ENCODE measurements at regions not wholly inside any gene's neighbourhood (a gene's known extent, or its start where the extent isn't known, plus 50 kb on each side); places are given as distances from the start of the nearest gene placed in this dataset.

DNA sequence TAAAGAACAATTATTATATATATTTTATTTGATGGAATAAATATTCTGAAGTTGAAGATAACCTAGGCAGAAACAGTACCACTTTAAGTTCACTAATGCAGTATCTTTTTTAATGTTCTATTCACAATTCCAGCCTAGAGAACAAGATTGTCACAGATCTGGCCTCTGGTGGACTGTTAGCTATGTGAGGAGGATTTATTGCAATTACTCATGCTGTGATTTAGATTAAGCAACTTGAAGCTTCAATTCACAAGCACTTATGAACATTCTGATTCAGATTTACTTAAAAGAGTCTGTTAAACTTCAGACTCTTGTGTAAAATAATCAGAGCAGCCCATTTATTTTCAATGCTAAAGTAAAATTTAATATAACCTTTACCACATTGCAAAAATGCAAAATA lies 1489.8 kb downstream of the STIM2 start:
- Histone ChIP-seq H3K9me3 (peaks cover 0 to 5% (median 0%) of the 10 kb centered on the region in 4 donors), H3K27ac (no peak overlapping the region), H3K4me3 (no peak overlapping the region), H3K36me3 (no peaks in the 10 kb centered on the region), H3K27me3 (no peaks in the 10 kb centered on the region), H3K4me1 (no peaks in the 10 kb centered on the region)
- intact Hi-C loops (cut with DNase I; ENCODE audit: low total_unique reads): no loop called here
- DNase-seq: no peak
- no peak for TF ChIP-seq EP300 (IDR thresholded peaks at IDR 0.05)
- TF ChIP-seq CTCF (IDR thresholded peaks at IDR 0.05): no peak
- no peak for TF ChIP-seq POLR2AphosphoS5 (IDR thresholded peaks at IDR 0.05)
- TF ChIP-seq POLR2A (IDR thresholded peaks at IDR 0.05): no peak

GRCh38 chr4:28351102-28351501 lies 1490.5 kb downstream of the STIM2 start:
- no peaks in the 10 kb centered on the region for H3K36me3 ChIP-seq
- H3K27me3 ChIP-seq: no peaks in the 10 kb centered on the region
- peaks cover 0 to 5% (median 0%) of the 10 kb centered on the region in 4 donors for H3K9me3 ChIP-seq
- TF ChIP-seq POLR2AphosphoS5 (IDR thresholded peaks at IDR 0.05) (no peak), EP300 (IDR thresholded peaks at IDR 0.05) (no peak), POLR2A (IDR thresholded peaks at IDR 0.05) (no peak), CTCF (IDR thresholded peaks at IDR 0.05) (no peak)
- DNase-seq: no peak
- no peak overlapping the region for H3K4me3 ChIP-seq
- whole genome bisulfite sequencing, 5 donors: 0 to 5% (median 4%) methylated on average over 1 of the region's 1 CpG
- H3K4me1 ChIP-seq: no peaks in the 10 kb centered on the region
- intact Hi-C loops (cut with DNase I; ENCODE audit: low total_unique reads): no loop called here
- H3K27ac ChIP-seq: no peak overlapping the region

DNA sequence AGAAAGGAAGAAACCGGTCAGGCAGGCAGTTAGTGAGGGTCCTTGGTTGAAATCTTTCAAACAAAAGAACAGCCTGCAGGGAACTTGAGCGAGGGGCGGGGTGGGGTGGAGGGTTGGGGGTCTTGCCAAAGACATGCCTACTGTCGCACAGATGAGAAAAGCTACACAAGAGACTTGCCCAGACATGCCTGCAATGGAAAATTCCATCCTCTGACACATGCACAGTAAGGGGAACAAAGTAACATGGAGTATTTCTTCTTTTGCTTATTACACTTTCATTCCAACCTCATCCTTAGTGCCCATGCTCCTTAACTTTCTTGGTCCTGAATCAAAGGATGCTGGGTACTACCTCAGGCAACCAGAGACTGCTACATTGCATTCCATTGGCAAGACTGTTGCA lies 1491.2 kb downstream of the STIM2 start:
- Histone ChIP-seq H3K36me3 (no peaks in the 10 kb centered on the region), H3K27ac (no peak overlapping the region), H3K4me3 (no peak overlapping the region), H3K27me3 (no peaks in the 10 kb centered on the region), H3K9me3 (peaks cover 0 to 5% (median 0%) of the 10 kb centered on the region in 4 donors), H3K4me1 (no peaks in the 10 kb centered on the region)
- intact Hi-C loops (cut with DNase I; ENCODE audit: low total_unique reads): no loop called here
- WGBS, 5 donors: 81 to 94% (median 90%) methylated on average over 4 of the region's 4 CpGs
- no peak for DNase-seq
- TF ChIP-seq POLR2A (IDR thresholded peaks at IDR 0.05) (no peak), EP300 (IDR thresholded peaks at IDR 0.05) (no peak), POLR2AphosphoS5 (IDR thresholded peaks at IDR 0.05) (no peak), CTCF (IDR thresholded peaks at IDR 0.05) (no peak)

GRCh38 chr4:28354880-28355656 lies 1494.4 kb downstream of the STIM2 start:
- H3K36me3 ChIP-seq: no peaks in the 10 kb centered on the region

More at GRCh38 chr4:28354880-28355656, 1494.4 kb downstream of the STIM2 start:
- Histone ChIP-seq H3K4me3 (no peak overlapping the region), H3K27me3 (no peaks in the 10 kb centered on the region), H3K9me3 (peaks cover 0 to 5% (median 0%) of the 10 kb centered on the region in 4 donors), H3K4me1 (no peaks in the 10 kb centered on the region), H3K27ac (no peak overlapping the region)
- TF ChIP-seq POLR2A (IDR thresholded peaks at IDR 0.05) (no peak), CTCF (IDR thresholded peaks at IDR 0.05) (no peak), POLR2AphosphoS5 (IDR thresholded peaks at IDR 0.05) (no peak), EP300 (IDR thresholded peaks at IDR 0.05) (no peak)
- DNase-seq: no peak
- intact Hi-C loops (cut with DNase I; ENCODE audit: low total_unique reads): no loop called here
- WGBS, 5 donors: 44 to 54% (median 49%) methylated on average over 1 of the region's 1 CpG
